GM12892 (cell line): ENCODE measurements at regions not wholly inside any gene's neighbourhood (a gene's known extent, or its start where the extent isn't known, plus 50 kb on each side); places are given as distances from the start of the nearest gene placed in this dataset.

Experiments used
- POLR2A ChIP-seq: IDR thresholded peaks from 2 replicates; pipeline ENCODE4 v1.6.1; 2011; ENCODE audit warnings: low read depth, low read length, control low read depth
- POLR2AphosphoS5 ChIP-seq: IDR thresholded peaks from 2 replicates; pipeline ENCODE4 v1.6.1; 2011; ENCODE audit warnings: low read depth, low read length, control low read depth

GRCh38 chr11:121372028-121372427, 79.5 kb downstream of the SC5D start:
- TF ChIP-seq POLR2A (no peak), POLR2AphosphoS5 (no peak)
